HUDEP-2 (cell line): ENCODE measurements at regions not wholly inside any gene's neighbourhood (a gene's known extent, or its start where the extent isn't known, plus 50 kb on each side); places are given as distances from the start of the nearest gene placed in this dataset.
A peak's percentile ranks its signal among the peaks of the same experiment; 100 is the strongest.
"Not testable (repeated sequence)": the region's sequence is repeated elsewhere in the genome, so short reads cannot be mapped to it uniquely, and the experiment has no call there.

Experiments
- DNase-seq, 76 experiments: peaks; one replicate each; lab custom pipeline; 2025; ENCODE audit not compliant: unreplicated experiment in 76 of 76; lab: John Stamatoyannopoulos, UW

GRCh38 chr5:10921160-10921559, 160.1 kb upstream of the DAP start:
- DNase-seq, result no peak

DNA sequence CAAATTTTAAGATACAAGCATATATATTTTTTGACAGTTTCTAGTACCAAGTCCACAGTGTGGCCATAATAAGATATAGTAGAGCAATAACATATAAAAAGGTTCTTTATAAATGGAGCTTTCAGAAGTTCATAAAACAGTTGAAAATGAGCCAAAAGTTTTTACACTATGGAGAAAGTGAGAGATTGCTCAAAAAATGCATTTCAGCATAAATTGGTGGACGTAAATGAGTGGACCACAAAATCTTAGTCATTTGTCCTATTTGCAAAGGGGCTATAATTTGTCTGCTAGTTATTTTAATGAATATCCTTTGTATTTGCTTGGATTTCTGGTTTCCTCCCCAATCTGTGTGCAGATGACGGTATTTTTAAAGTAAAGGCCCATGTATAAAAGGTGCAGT, 159.4 kb upstream of the DAP start:
- DNase-seq, result no peak

DNA sequence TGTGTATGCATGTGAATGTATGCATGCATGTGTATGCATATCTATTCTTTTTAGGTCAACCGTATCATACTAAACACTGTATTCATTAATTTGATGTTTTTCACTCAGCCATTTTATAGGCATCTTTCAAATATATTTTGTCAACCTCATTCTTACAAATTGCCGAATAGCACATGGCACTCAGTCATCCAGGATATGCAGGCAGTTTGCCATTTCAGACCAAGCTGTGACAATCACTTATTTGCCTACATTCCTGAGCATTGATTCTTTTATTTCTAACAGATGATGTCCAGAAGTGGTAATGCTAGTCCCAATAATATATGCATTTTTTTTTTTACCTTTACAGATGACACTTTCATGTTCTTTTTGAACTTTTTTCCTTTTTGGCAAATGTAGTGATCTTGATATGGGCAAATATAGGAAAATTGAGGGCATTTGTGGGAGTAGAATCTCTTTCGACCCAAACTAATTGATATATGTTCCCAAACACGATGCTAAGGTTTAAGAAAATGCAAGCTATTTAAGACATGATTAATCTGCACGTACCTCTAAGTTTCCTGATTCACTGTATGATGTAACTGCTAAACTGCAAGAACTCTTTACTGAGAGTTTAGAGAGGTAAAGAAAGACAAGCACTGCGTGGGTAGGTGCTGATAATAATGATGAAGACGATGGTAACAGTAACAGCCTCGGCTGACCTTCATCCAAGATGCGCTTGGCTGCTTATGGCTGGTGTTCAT, 153.9 kb upstream of the DAP start:
- DNase-seq, result no peak

- DNase-seq, result peak in 29 of 76 experiments; percentile 2 to 55 (median 17)
Observed at GRCh38 chr5:10913841-10914240, 152.8 kb upstream of the DAP start.

GRCh38 chr5:10913181-10913810, 152.3 kb upstream of the DAP start:
- DNase-seq, result no peak

DNA sequence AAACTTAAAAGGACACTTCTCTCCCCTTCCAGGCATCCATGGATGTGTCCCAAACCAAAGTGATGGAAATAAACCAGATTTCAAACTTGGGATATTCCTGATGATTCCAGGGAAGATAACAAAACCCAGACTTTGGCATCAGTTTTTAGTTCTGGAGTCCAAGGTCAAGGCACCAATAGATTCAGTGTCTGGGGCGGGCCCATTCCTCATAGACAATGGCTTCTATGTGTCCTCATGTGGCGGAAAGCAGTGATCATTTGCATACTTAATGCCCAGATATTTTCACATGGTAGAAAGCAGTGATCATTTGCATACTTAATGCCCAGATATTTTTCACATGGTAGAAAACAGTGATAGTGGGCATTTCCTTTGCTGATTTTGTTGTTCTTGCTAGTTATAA, 151.4 kb upstream of the DAP start:
- no peak for DNase-seq

- DNase-seq, result no peak
Observed at GRCh38 chr5:10910261-10910660, 149.2 kb upstream of the DAP start.

- no peak for DNase-seq
Observed at GRCh38 chr5:10904862-10905432, 143.9 kb upstream of the DAP start.

DNA sequence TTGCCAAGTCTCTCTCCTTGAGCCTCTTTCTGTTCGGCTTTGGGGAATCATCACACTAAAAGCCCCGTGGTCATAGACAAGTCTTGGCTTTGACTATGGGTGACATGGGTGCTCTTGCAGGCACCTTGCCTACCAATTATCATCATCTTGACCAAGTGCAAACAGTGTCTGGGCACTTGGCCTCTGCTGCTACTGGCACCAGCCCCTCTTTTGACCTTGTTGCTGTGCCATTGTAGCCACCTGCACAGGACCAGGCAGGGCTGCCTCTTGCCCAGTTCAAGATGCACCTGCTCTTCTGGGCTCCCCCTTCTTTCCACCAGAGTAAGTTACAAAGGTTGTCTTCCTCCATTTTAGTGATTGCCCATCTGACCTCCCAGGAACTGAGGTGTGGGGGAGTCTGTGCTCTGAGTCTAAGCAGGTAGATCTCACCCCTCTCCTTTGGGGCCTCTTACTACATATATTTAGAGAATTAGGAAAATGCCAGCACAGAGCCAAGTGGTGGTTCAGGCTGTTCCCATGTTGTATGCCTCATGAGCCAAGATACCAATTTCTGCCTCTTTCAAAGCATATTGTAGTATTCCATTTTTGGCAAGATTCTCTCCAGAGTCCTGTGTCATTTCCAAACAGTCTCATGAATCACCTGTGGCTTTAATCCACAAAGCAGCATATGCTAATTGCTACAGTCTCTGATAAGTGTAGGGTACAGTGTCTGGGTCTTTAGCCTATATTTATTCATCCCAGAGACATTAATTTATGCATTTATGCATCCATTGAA, 142.9 kb upstream of the DAP start:
- no peak for DNase-seq

- no peak for DNase-seq
Observed at GRCh38 chr5:10902145-10902544, 141.1 kb upstream of the DAP start.

DNA sequence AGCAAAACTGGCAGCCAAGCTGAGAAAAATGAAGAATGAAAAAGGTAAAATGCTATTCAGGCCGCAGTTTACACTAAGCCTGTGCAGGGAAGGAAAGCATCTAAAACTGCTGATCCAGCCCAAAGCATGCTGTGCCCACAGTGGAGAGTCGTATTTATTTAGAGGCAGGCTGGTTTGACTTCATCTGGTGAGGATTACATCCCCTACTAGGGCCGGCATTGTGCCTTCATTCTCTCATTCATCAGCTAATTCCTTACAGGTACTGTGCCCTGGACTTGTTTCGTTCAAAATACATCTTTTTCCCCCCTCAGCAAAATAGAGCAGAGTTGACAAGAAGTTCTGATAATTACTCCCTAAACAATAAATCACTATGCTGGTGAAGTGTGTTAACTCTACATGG, 137.5 kb upstream of the DAP start:
- DNase-seq, result no peak

DNA sequence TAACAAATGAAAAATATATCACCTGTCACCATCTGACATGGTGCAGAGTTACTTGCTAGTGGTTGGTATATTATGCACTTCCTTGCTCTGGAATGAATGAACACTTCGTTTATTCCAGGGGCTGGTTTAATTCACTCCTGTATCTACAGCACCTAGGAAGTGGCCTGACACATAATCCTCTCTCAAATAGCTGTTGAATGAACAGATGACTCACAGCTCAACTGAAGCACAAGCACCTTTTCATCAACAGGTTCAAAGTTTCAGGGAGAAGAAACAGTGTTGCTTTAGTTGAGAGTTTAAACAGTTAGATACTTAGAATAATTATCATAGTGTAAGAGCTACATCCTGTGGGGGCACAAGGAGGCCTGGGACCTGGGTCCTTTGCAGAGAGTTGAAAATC, 135.0 kb upstream of the DAP start:
- DNase-seq, result no peak

DNA sequence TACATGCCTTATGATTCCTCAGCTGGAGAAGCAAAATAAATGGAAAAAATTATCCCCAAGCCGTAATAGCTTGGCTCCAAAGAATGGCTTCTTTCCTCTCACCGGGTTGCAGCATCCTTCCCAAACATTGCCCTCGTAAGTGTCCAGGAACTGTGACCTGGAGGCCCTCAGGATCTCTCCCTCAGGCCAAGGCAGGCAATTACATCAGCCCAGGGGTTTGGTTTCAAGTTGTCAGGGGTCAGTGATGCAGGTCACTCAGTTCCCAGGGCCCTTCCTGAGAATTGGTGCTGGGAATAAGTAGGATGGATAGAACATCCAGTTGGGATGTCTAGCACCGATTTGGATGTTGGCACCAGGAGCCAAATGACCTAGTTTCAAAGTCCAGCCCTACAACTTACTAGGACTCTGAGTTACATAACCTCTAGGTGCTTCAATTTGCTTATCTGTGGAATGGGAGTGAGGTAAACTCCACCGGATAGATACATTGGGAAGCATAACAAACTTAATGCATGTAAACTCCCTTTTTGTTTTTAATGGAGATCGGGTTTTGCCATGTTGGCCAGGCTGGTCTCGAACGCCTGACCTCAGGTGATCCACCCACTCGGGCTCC, 133.5 kb upstream of the DAP start:
- no peak for DNase-seq

GRCh38 chr5:10892911-10893215, 131.8 kb upstream of the DAP start:
- no peak for DNase-seq

- peak in 13 of 76 experiments; percentile 3 to 46 (median 11) for DNase-seq
Observed at GRCh38 chr5:10892147-10892910, 131.3 kb upstream of the DAP start.

GRCh38 chr5:10891193-10891592, 130.2 kb upstream of the DAP start:
- DNase-seq, result no peak

- DNase-seq, result no peak
Observed at GRCh38 chr5:10886497-10886896, 125.5 kb upstream of the DAP start.

DNA sequence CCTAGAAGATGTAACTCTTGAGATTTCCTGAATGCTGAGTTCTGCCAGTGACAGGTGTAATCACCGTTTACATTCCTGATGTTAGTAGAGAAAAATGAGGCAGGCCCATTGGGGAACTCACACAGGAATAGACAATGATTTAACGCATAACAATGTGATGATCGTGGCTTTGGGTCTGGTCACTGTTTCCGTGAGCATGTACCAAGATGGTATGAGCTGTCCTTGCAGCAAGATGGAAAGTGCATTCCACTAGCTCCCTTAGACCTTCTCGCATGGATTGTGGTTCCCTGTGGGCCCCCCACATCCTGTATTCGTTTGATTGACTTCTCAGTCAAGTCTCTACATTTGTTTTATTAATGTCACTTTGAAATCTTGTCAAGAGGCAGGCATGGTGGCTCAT, 124.0 kb upstream of the DAP start:
- DNase-seq, result no peak

- not testable (repeated sequence) for DNase-seq
Observed at GRCh38 chr5:10883945-10884344, 122.9 kb upstream of the DAP start.

GRCh38 chr5:10880934-10881333, 119.9 kb upstream of the DAP start:
- DNase-seq, result no peak
